HCT116 (cell line): ENCODE measurements at regions not wholly inside any gene's neighbourhood (a gene's known extent, or its start where the extent isn't known, plus 50 kb on each side); places are given as distances from the start of the nearest gene placed in this dataset.
"Not testable (repeated sequence)": the region's sequence is repeated elsewhere in the genome, so short reads cannot be mapped to it uniquely, and the experiment has no call there.

ENCODE experiments used
- ATAC-seq: fragments of 200-7000 bp; cut with Tn5 transposase; 2 replicates; pipeline ENCODE4 v1.9.1; 2020; ENCODE audit warnings: mild to moderate bottlenecking, moderate library complexity
- BruUV-seq: library from RNA; stranded (reverse); fragments of 400-500 nt; replicated peaks from 2 replicates; lab custom pipeline; 2021; lab: Mats Ljungman, UMichigan
- CTCF ChIA-PET: fragments of 300-600 bp; sonication (Branson Sonifier 250); formaldehyde crosslinking; loops from one replicate; lab custom pipeline; 2021; ENCODE audit warnings: antibody characterized with exemption; lab: Charles Lee
- POLR2A ChIA-PET: fragments of 300-600, 350-600 bp; sonication (Branson Sonifier 250); formaldehyde crosslinking; loops from one replicate; lab custom pipeline; 2021; ENCODE audit warnings: antibody characterized with exemption; lab: Charles Lee
- RAD21 ChIA-PET, 2 experiments: fragments of 300-600 bp; sonication (Branson Sonifier 250); formaldehyde crosslinking; loops; one replicate each; lab custom pipeline; 2023; ENCODE audit warnings: low total read pairs in 2 of 2; ENCODE audit not compliant: uncharacterized antibody in 2 of 2, unreplicated experiment in 2 of 2, low non-redundant PET in 1 of 2; lab: Charles Lee
- DNase-seq: peaks from one replicate; pipeline ENCODE4 v3.0.0-alpha.2; 2010; ENCODE audit warnings: low read depth, low spot score
- H2AFZ ChIP-seq: fragments of 200-600 bp; shearing (Covaris generic), sonication (generic); 2 replicates; pipeline ENCODE4 v1.6.1; 2017; ENCODE audit warnings: low read depth, mixed run types, mixed read lengths, antibody characterized with exemption, low read length; ENCODE audit not compliant: poor library complexity, severe bottlenecking
- H3K27ac ChIP-seq: 2 replicates; pipeline ENCODE4 v1.5.1; 2012; ENCODE audit warnings: low read depth, low read length
- H3K27me3 ChIP-seq: fragments of 200-600 bp; sonication (generic); 2 replicates; pipeline ENCODE4 v1.6.1; 2016; ENCODE audit warnings: mixed run types, low read length, mixed read lengths; ENCODE audit not compliant: insufficient read depth
- H3K36me3 ChIP-seq, 2 experiments: fragments of 200-500 bp in 1 of 2; fragments of 200-600 bp in 1 of 2; sonication (Bioruptor generic) in 1 of 2; sonication (generic) in 1 of 2; 2 replicates each; pipeline versions ENCODE4 v1.5.1 to v1.6.1; 2014 to 2016; ENCODE audit warnings: low read length in 2 of 2, inconsistent platforms in 1 of 2, mixed read lengths in 1 of 2, mixed run types in 1 of 2; ENCODE audit not compliant: insufficient read depth in 2 of 2, control insufficient read depth in 1 of 2
- H3K4me1 ChIP-seq, 2 experiments: fragments of 200-600 bp in 1 of 2; sonication (generic) in 1 of 2; 2 replicates each; pipeline versions ENCODE4 v1.5.1 to v1.6.1; 2012 to 2017; ENCODE audit warnings: low read length in 2 of 2, inconsistent platforms in 1 of 2, mild to moderate bottlenecking in 1 of 2, mixed read lengths in 1 of 2, mixed run types in 1 of 2, moderate library complexity in 1 of 2; ENCODE audit not compliant: insufficient read depth in 2 of 2, control insufficient read depth in 1 of 2
- H3K4me2 ChIP-seq: fragments of 200-600 bp; sonication (generic); 2 replicates; pipeline ENCODE4 v1.6.1; 2017; ENCODE audit warnings: mixed run types, low read length, mixed read lengths
- H3K4me3 ChIP-seq, 2 experiments: fragments of 200-600 bp in 1 of 2; sonication (generic) in 1 of 2; replicated peaks in 1 of 2; 2 replicates each; pipeline ENCODE4 v1.5.1; 2011 to 2016; ENCODE audit warnings: low read length in 2 of 2, control low read depth in 1 of 2, low read depth in 1 of 2, mild to moderate bottlenecking in 1 of 2, mixed read lengths in 1 of 2, mixed run types in 1 of 2
- H3K79me2 ChIP-seq: fragments of 200-600 bp; sonication (generic); 2 replicates; pipeline ENCODE4 v1.6.1; 2017; ENCODE audit warnings: mild to moderate bottlenecking, mixed run types, low read length, moderate library complexity, mixed read lengths; ENCODE audit not compliant: insufficient read depth
- H3K9ac ChIP-seq: fragments of 200-600 bp; sonication (generic); 2 replicates; pipeline ENCODE4 v1.6.1; 2016; ENCODE audit warnings: low read length, mixed read lengths
- H3K9me2 ChIP-seq: fragments of 200-600 bp; sonication (generic), shearing (Covaris generic); 2 replicates; pipeline ENCODE4 v1.6.1; 2017; ENCODE audit warnings: mixed run types, mild to moderate bottlenecking, moderate library complexity; ENCODE audit not compliant: insufficient read depth
- H3K9me3 ChIP-seq, 2 experiments: fragments of 200-500 bp in 1 of 2; fragments of 200-600 bp in 1 of 2; sonication (Bioruptor generic) in 1 of 2; sonication (generic) in 1 of 2; 2 replicates each; pipeline ENCODE4 v1.6.1; 2014 to 2017; ENCODE audit warnings: low read length in 2 of 2, mixed read lengths in 2 of 2, inconsistent platforms in 1 of 2, low read depth in 1 of 2, mild to moderate bottlenecking in 1 of 2, mixed run types in 1 of 2, moderate library complexity in 1 of 2; ENCODE audit not compliant: control insufficient read depth in 1 of 2, insufficient read depth in 1 of 2
- H4K20me1 ChIP-seq: fragments of 200-600 bp; sonication (generic), shearing (Covaris generic); 2 replicates; pipeline ENCODE4 v1.6.1; 2017; ENCODE audit warnings: mixed run types, mild to moderate bottlenecking, moderate library complexity; ENCODE audit not compliant: insufficient read depth
- CBX3 ChIP-seq: IDR thresholded peaks from 2 replicates; pipeline ENCODE4 v1.6.1; 2012; ENCODE audit warnings: low read depth
- ELF1 ChIP-seq: IDR thresholded peaks from 2 replicates; pipeline ENCODE4 v1.6.1; 2012; ENCODE audit warnings: low read depth, borderline replicate concordance
- JUND ChIP-seq: IDR thresholded peaks from 2 replicates; pipeline ENCODE4 v1.6.1; 2012
- POLR2A ChIP-seq: IDR thresholded peaks from 2 replicates; pipeline ENCODE4 v1.7.0; 2011; ENCODE audit warnings: borderline replicate concordance; ENCODE audit not compliant: insufficient read depth, insufficient read length; ENCODE audit errors: extremely low read depth
- RAD21 ChIP-seq: IDR thresholded peaks from 2 replicates; pipeline ENCODE4 v1.6.1; 2012; ENCODE audit warnings: low read depth, mild to moderate bottlenecking
- REST ChIP-seq: IDR thresholded peaks from 2 replicates; pipeline ENCODE4 v1.6.1; 2012; ENCODE audit warnings: low read depth
- SIN3A ChIP-seq: IDR thresholded peaks from 2 replicates; pipeline ENCODE4 v1.6.1; 2012; ENCODE audit warnings: low read depth
- SP1 ChIP-seq: IDR thresholded peaks from 2 replicates; pipeline ENCODE4 v1.6.1; 2012; ENCODE audit warnings: low read depth
- SRF ChIP-seq: IDR thresholded peaks from 2 replicates; pipeline ENCODE4 v1.6.1; 2012; ENCODE audit warnings: low read depth
- TCF7L2 ChIP-seq: IDR thresholded peaks from 2 replicates; pipeline ENCODE4 v1.7.0; 2011; ENCODE audit warnings: borderline replicate concordance, inconsistent platforms; ENCODE audit not compliant: insufficient read depth, insufficient read length; ENCODE audit errors: extremely low read depth
- YY1 ChIP-seq: IDR thresholded peaks from 2 replicates; pipeline ENCODE4 v1.6.1; 2011; ENCODE audit warnings: low read length, low read depth, moderate library complexity, mild to moderate bottlenecking; ENCODE audit not compliant: insufficient replicate concordance; ENCODE audit errors: extremely low read depth
- ZFX ChIP-seq: fragments of 450-650 bp; IDR thresholded peaks from 2 replicates; pipeline ENCODE4 v1.6.1; 2017
- ZNF274 ChIP-seq: fragments of 200-500 bp; sonication (Bioruptor generic); IDR thresholded peaks from 2 replicates; pipeline ENCODE4 v1.6.1; 2014; ENCODE audit warnings: mild to moderate bottlenecking, low read depth, low read length, inconsistent platforms
- intact Hi-C: fragments of 100-400 bp; cut with micrococcal nuclease; formaldehyde crosslinking; loops from 2 replicates; pipeline ENCODE4 v1.10.0; 2022
- TF ChIP-seq, protein P1 (sequence below): IDR thresholded peaks from 2 replicates; pipeline ENCODE4 v1.6.1; 2012
- TF ChIP-seq, protein P2 (sequence below), 3 experiments: fragments of 200-600 bp in 1 of 3; sonication (generic) in 1 of 3; IDR thresholded peaks in 2 of 3; conservative IDR thresholded peaks in 1 of 3; 2 replicates each; pipeline ENCODE4 v1.5.1; 2012 to 2017; ENCODE audit warnings: low read depth in 2 of 3, low read length in 2 of 3, antibody characterized with exemption in 1 of 3, borderline replicate concordance in 1 of 3, control low read depth in 1 of 3, mild to moderate bottlenecking in 1 of 3, mixed read lengths in 1 of 3, mixed run types in 1 of 3, moderate library complexity in 1 of 3; ENCODE audit not compliant: insufficient read depth in 1 of 3

DNA sequence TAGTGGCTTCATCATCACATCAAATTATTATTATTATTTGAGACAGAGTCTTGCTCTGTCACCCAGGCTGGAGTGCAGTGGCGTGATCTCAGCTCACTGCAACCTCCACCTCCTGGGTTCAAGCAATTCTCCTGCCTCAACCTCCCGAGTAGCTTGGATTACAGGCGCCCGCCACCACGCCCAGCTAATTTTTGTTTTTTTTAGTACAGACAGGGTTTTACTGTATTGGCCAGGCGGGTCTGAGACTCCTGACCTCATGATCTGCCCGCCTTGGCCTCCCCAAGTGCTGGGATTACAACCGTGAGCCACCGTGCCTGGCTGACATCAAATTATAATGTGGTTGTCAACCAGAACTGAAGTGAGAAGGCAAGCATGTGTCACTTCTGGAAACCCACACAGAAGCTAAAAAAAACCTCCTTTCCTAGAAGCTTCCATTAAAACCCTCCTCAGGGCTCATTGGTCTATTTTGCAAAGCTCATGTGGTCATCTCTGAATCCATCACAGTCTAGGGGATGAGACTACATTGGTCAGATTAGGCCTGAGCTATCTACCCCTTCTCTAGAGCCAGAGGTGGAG lies 75.8 kb upstream of the CARD11 start:
- H3K79me2 ChIP-seq, H4K20me1 ChIP-seq, H2AFZ ChIP-seq, H3K9me3 ChIP-seq, H3K4me1 ChIP-seq, H3K9ac ChIP-seq, POLR2A ChIA-PET, H3K4me2 ChIP-seq, BruUV-seq, H3K4me3 ChIP-seq, H3K36me3 ChIP-seq, RAD21 ChIA-PET, H3K27ac ChIP-seq, H3K9me2 ChIP-seq, DNase-seq, ATAC-seq, intact Hi-C loops, CTCF ChIA-PET: not testable (repeated sequence)
- peaks cover 29% of the 10 kb centered on the region for H3K27me3 ChIP-seq

- RAD21 ChIA-PET, result no interaction called here
- no peak overlapping the region for H2AFZ ChIP-seq
- no peaks in the 10 kb centered on the region for H3K9me3 ChIP-seq
- ATAC-seq, result no peak
- TF ChIP-seq, protein P1, sequence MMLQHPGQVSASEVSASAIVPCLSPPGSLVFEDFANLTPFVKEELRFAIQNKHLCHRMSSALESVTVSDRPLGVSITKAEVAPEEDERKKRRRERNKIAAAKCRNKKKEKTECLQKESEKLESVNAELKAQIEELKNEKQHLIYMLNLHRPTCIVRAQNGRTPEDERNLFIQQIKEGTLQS, result no peak
- TF ChIP-seq SP1 (no peak), TCF7L2 (no peak), YY1 (no peak), JUND (no peak), SRF (no peak), CBX3 (no peak), SIN3A (no peak), REST (no peak), POLR2A (no peak), RAD21 (no peak), ELF1 (no peak), ZNF274 (no peak), ZFX (no peak)
- TF ChIP-seq, protein P2, sequence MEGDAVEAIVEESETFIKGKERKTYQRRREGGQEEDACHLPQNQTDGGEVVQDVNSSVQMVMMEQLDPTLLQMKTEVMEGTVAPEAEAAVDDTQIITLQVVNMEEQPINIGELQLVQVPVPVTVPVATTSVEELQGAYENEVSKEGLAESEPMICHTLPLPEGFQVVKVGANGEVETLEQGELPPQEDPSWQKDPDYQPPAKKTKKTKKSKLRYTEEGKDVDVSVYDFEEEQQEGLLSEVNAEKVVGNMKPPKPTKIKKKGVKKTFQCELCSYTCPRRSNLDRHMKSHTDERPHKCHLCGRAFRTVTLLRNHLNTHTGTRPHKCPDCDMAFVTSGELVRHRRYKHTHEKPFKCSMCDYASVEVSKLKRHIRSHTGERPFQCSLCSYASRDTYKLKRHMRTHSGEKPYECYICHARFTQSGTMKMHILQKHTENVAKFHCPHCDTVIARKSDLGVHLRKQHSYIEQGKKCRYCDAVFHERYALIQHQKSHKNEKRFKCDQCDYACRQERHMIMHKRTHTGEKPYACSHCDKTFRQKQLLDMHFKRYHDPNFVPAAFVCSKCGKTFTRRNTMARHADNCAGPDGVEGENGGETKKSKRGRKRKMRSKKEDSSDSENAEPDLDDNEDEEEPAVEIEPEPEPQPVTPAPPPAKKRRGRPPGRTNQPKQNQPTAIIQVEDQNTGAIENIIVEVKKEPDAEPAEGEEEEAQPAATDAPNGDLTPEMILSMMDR (IDR thresholded peaks at IDR 0.05 in 2 of 3, conservative IDR thresholded peaks at IDR 0.05 in 1 of 3; ENCODE audit: borderline replicate concordance in 1 of 3, insufficient read depth in 1 of 3, low read depth in 2 of 3, low read length in 2 of 3), result no peak
- TF ChIP-seq, all 23 proteins: peak for 0
- peaks cover 27% of the 10 kb centered on the region for H3K27me3 ChIP-seq
- H3K9ac ChIP-seq, result no peak overlapping the region
- H3K9me2 ChIP-seq, result no peaks in the 10 kb centered on the region
- POLR2A ChIA-PET, result no interaction called here
- no peaks in the 10 kb centered on the region for H3K36me3 ChIP-seq
- no peaks in the 10 kb centered on the region for H3K79me2 ChIP-seq
- BruUV-seq, result no TSS peak
- CTCF ChIA-PET, result no interaction called here
- no peaks in the 10 kb centered on the region for H3K4me1 ChIP-seq
- intact Hi-C loops, result no loop called here
- H3K4me2 ChIP-seq, result no peak overlapping the region
- no peak for DNase-seq
- H4K20me1 ChIP-seq, result no peaks in the 10 kb centered on the region
- H3K27ac ChIP-seq, result no peak overlapping the region
- H3K4me3 ChIP-seq, result no peak overlapping the region
Measured at GRCh38 chr7:3119963-3120362, 76.3 kb upstream of the CARD11 start.
